ENCODE measurements at regions not wholly inside any gene's neighbourhood (a gene's known extent, or its start where the extent isn't known, plus 50 kb on each side); places are given as distances from the start of the nearest gene placed in this dataset.

- Mint-ChIP-seq H3K4me1 (peaks cover 23% of the 10 kb centered on the region), H3K9me3 (no peaks in the 10 kb centered on the region), H3K27ac (no peak overlapping the region), H3K27me3 (ENCODE audit: low read depth in 3 of 3) (peaks cover 20 to 31% (median 27%) of the 10 kb centered on the region in 3 donors), H3K36me3 (no peaks in the 10 kb centered on the region), H3K4me3 (no peak overlapping the region)
- H3K9ac ChIP-seq (ENCODE audit: insufficient read depth, low read length, poor library complexity, severe bottlenecking) = no peak overlapping the region
- 80% methylated on average over 1 of the region's 3 CpGs for WGBS (ENCODE audit: insufficient coverage)
- no peaks in the 10 kb centered on the region for H3K36me3 ChIP-seq (replicated peaks in 1 of 2; ENCODE audit: control insufficient read depth in 1 of 2, insufficient read depth in 2 of 2, low read length in 2 of 2)
- peaks cover 16 to 28% of the 10 kb centered on the region in 2 donors for H3K27me3 ChIP-seq (ENCODE audit: control insufficient read depth in 2 of 2, insufficient read depth in 2 of 2, low read length in 2 of 2)
- H3K4me2 ChIP-seq (replicated peaks; ENCODE audit: extremely low read depth, low read length, poor library complexity, severe bottlenecking) = no peak overlapping the region
- no peaks in the 10 kb centered on the region for H4K20me1 ChIP-seq (ENCODE audit: insufficient read depth, low read length)
- no peaks in the 10 kb centered on the region for H3K79me2 ChIP-seq (ENCODE audit: insufficient read depth, low read length)
- intact Hi-C loops (cut with micrococcal nuclease) = no loop called here
- DNase-seq = no peak
- H3K9me3 ChIP-seq (replicated peaks in 1 of 2; ENCODE audit: control insufficient read depth in 1 of 2, insufficient read depth in 1 of 2, low read length in 2 of 2) = no peaks in the 10 kb centered on the region
- H2AFZ ChIP-seq (ENCODE audit: insufficient read depth, low read depth, low read length, poor library complexity, severe bottlenecking) = no peak overlapping the region
- H3K4me1 ChIP-seq (ENCODE audit: control insufficient read depth in 1 of 2, insufficient read depth in 2 of 2, low read length in 2 of 2) = peaks cover 16 to 17% of the 10 kb centered on the region in 2 donors
- H3K27ac ChIP-seq (ENCODE audit: low read depth in 1 of 2, low read length in 2 of 2) = no peak overlapping the region
- no peak overlapping the region for H3K4me3 ChIP-seq (replicated peaks in 1 of 3; ENCODE audit: low read depth in 2 of 3, low read length in 3 of 3)
- TF ChIP-seq CTCF (IDR thresholded peaks at IDR 0.05) = no peak
Observed at GRCh38 chr6:47106216-47106615, 64.1 kb upstream of the ADGRF1 start.

GRCh38 chr6:47105469-47106178 is 63.5 kb upstream of the ADGRF1 start:
- no peaks in the 10 kb centered on the region for H3K9me3 ChIP-seq (replicated peaks in 1 of 2; ENCODE audit: control insufficient read depth in 1 of 2, insufficient read depth in 1 of 2, low read length in 2 of 2)
- H2AFZ ChIP-seq (ENCODE audit: insufficient read depth, low read depth, low read length, poor library complexity, severe bottlenecking) = no peak overlapping the region
- intact Hi-C loops (cut with micrococcal nuclease) = no loop called here
- H3K36me3 Mint-ChIP-seq = no peaks in the 10 kb centered on the region
- no peak overlapping the region for H3K9ac ChIP-seq (ENCODE audit: insufficient read depth, low read length, poor library complexity, severe bottlenecking)
- WGBS (ENCODE audit: insufficient coverage) = 94% methylated on average over 9 of the region's 10 CpGs
- peak overlapping the region in 1 of 2 donors; percentile 51 for H3K4me3 Mint-ChIP-seq
- peaks cover 16 to 28% of the 10 kb centered on the region in 2 donors for H3K27me3 ChIP-seq (ENCODE audit: control insufficient read depth in 2 of 2, insufficient read depth in 2 of 2, low read length in 2 of 2)
- H4K20me1 ChIP-seq (ENCODE audit: insufficient read depth, low read length) = no peaks in the 10 kb centered on the region
- H3K36me3 ChIP-seq (replicated peaks in 1 of 2; ENCODE audit: control insufficient read depth in 1 of 2, insufficient read depth in 2 of 2, low read length in 2 of 2) = no peaks in the 10 kb centered on the region
- H3K4me1 ChIP-seq (ENCODE audit: control insufficient read depth in 1 of 2, insufficient read depth in 2 of 2, low read length in 2 of 2) = peaks cover 16 to 17% of the 10 kb centered on the region in 2 donors
- H3K4me2 ChIP-seq (replicated peaks; ENCODE audit: extremely low read depth, low read length, poor library complexity, severe bottlenecking) = no peak overlapping the region
- H3K27me3 Mint-ChIP-seq (ENCODE audit: low read depth in 3 of 3) = peaks cover 23 to 32% (median 27%) of the 10 kb centered on the region in 3 donors
- DNase-seq = no peak
- no peak overlapping the region for H3K4me3 ChIP-seq (replicated peaks in 1 of 3; ENCODE audit: low read depth in 2 of 3, low read length in 3 of 3)
- TF ChIP-seq CTCF (IDR thresholded peaks at IDR 0.05) = no peak
- H3K9me3 Mint-ChIP-seq = no peaks in the 10 kb centered on the region
- no peak overlapping the region for H3K27ac Mint-ChIP-seq
- H3K4me1 Mint-ChIP-seq = peaks cover 19% of the 10 kb centered on the region
- no peaks in the 10 kb centered on the region for H3K79me2 ChIP-seq (ENCODE audit: insufficient read depth, low read length)
- H3K27ac ChIP-seq (ENCODE audit: low read depth in 1 of 2, low read length in 2 of 2) = no peak overlapping the region

Measured in CD14-positive monocyte (primary cell).